ENCODE measurements at regions not wholly inside any gene's neighbourhood (a gene's known extent, or its start where the extent isn't known, plus 50 kb on each side); places are given as distances from the start of the nearest gene placed in this dataset.

- Histone ChIP-seq H3K9ac (no peak overlapping the region), H3K4me3 (ENCODE audit: low read depth, low read length) (no peak overlapping the region), H3K27ac (no peak overlapping the region), H3K4me2 (ENCODE audit: low read length) (no peak overlapping the region), H2AFZ (no peak overlapping the region), H3K36me3 (ENCODE audit: control insufficient read depth, insufficient read depth, low read length) (no peaks in the 10 kb centered on the region), H3K27me3 (ENCODE audit: control insufficient read depth, insufficient read depth, low read length) (no peaks in the 10 kb centered on the region), H3K9me3 (ENCODE audit: control insufficient read depth, low read length) (no peaks in the 10 kb centered on the region), H3K4me1 (no peaks in the 10 kb centered on the region), H3K79me2 (no peaks in the 10 kb centered on the region)
- TF ChIP-seq CTCF (IDR thresholded peaks at IDR 0.05), result no peak
Measured at GRCh38 chr9:79507801-79508200, 64.0 kb upstream of the TLE4 start.

- no peaks in the 10 kb centered on the region for H3K9me3 ChIP-seq (ENCODE audit: control insufficient read depth, low read length)
- no peaks in the 10 kb centered on the region for H3K79me2 ChIP-seq
- H3K4me1 ChIP-seq, result no peaks in the 10 kb centered on the region
- no peaks in the 10 kb centered on the region for H3K36me3 ChIP-seq (ENCODE audit: control insufficient read depth, insufficient read depth, low read length)
- no peak overlapping the region for H3K4me2 ChIP-seq (ENCODE audit: low read length)
- no peak overlapping the region for H2AFZ ChIP-seq
- no peak overlapping the region for H3K4me3 ChIP-seq (ENCODE audit: low read depth, low read length)
- no peaks in the 10 kb centered on the region for H3K27me3 ChIP-seq (ENCODE audit: control insufficient read depth, insufficient read depth, low read length)
- no peak for TF ChIP-seq CTCF (IDR thresholded peaks at IDR 0.05)
- H3K27ac ChIP-seq, result no peak overlapping the region
- H3K9ac ChIP-seq, result no peak overlapping the region
Measured at GRCh38 chr9:79512251-79512650, 59.5 kb upstream of the TLE4 start.
